Endothelial cell of umbilical vein (primary cell): ENCODE measurements at regions not wholly inside any gene's neighbourhood (a gene's known extent, or its start where the extent isn't known, plus 50 kb on each side); places are given as distances from the start of the nearest gene placed in this dataset.

Experiments
- BruUV-seq: library from RNA; stranded (reverse); fragments of 400-500 nt; replicated peaks from 2 replicates; lab custom pipeline; 2021; lab: Mats Ljungman, UMichigan
- CTCF ChIA-PET: fragments of 300-600, 350-600 bp; sonication (Branson Sonifier 250); formaldehyde crosslinking; loops from one replicate; lab custom pipeline; 2021; ENCODE audit warnings: antibody characterized with exemption, inconsistent platforms; lab: Charles Lee
- POLR2A ChIA-PET: fragments of 300-600, 350-600 bp; sonication (Branson Sonifier 250); formaldehyde crosslinking; loops from one replicate; lab custom pipeline; 2021; ENCODE audit warnings: antibody characterized with exemption, inconsistent platforms; lab: Charles Lee
- DNase-seq: peaks from one replicate; pipeline ENCODE4 v3.0.0-alpha.2; 2011; ENCODE audit warnings: low read depth, low spot score
- FAIRE-seq: peaks from 2 replicates; lab custom pipeline; 2011; peaks lifted over from hg19 to GRCh38; lab: Jason Lieb, UNC
- H2AFZ ChIP-seq: 2 replicates; pipeline ENCODE4 v1.6.0; 2012; ENCODE audit warnings: low read depth, low read length, control low read depth, inconsistent platforms
- H3K27ac ChIP-seq: 2 replicates; pipeline ENCODE4 v1.5.1; 2011; ENCODE audit warnings: low read depth, mild to moderate bottlenecking, control low read depth, low read length, moderate library complexity; ENCODE audit not compliant: insufficient read depth
- H3K27me3 ChIP-seq, 2 experiments: 2 replicates each; pipeline versions ENCODE4 v1.6.0 to v1.6.1; 2011; ENCODE audit warnings: low read length in 2 of 2, mixed read lengths in 1 of 2; ENCODE audit not compliant: control insufficient read depth in 2 of 2, insufficient read depth in 2 of 2
- H3K36me3 ChIP-seq, 2 experiments: 2 replicates in 1 of 2; 3 replicates in 1 of 2; pipeline ENCODE4 v1.5.1; 2011; ENCODE audit warnings: low read length in 2 of 2, mild to moderate bottlenecking in 1 of 2, moderate library complexity in 1 of 2; ENCODE audit not compliant: control insufficient read depth in 2 of 2, insufficient read depth in 2 of 2; ENCODE audit errors: extremely low read depth in 1 of 2
- H3K4me1 ChIP-seq: 3 replicates; pipeline ENCODE4 v1.5.1; 2011; ENCODE audit warnings: mild to moderate bottlenecking, low read length; ENCODE audit not compliant: control insufficient read depth, insufficient read depth; ENCODE audit errors: extremely low read depth
- H3K4me2 ChIP-seq: 2 replicates; pipeline ENCODE4 v1.6.1; 2011; ENCODE audit warnings: low read length, control low read depth, mixed read lengths; ENCODE audit not compliant: insufficient read depth
- H3K4me3 ChIP-seq, 3 experiments: fragments of 200-600 bp in 1 of 3; sonication (generic), shearing (Covaris generic) in 1 of 3; replicated peaks in 1 of 3; 2 replicates each; pipeline ENCODE4 v1.5.1; 2011 to 2016; ENCODE audit warnings: control low read depth in 3 of 3, low read length in 3 of 3, mild to moderate bottlenecking in 2 of 3, inconsistent platforms in 1 of 3, low read depth in 1 of 3, moderate library complexity in 1 of 3; ENCODE audit not compliant: insufficient read depth in 1 of 3
- H3K79me2 ChIP-seq: 2 replicates; pipeline ENCODE4 v1.6.0; 2012; ENCODE audit warnings: low read length, inconsistent platforms; ENCODE audit not compliant: control insufficient read depth, insufficient read depth
- H3K9ac ChIP-seq: replicated peaks from 2 replicates; pipeline ENCODE3; 2011; ENCODE audit warnings: low read length, control low read depth; ENCODE audit not compliant: insufficient read depth; ENCODE audit errors: extremely low read depth
- H3K9me1 ChIP-seq: replicated peaks from 3 replicates; pipeline ENCODE4 v1.6.0; 2011; ENCODE audit warnings: mild to moderate bottlenecking, low read length; ENCODE audit not compliant: control insufficient read depth, insufficient read depth; ENCODE audit errors: extremely low read depth
- H3K9me3 ChIP-seq: replicated peaks from 2 replicates; pipeline ENCODE4 v1.5.1; 2012; ENCODE audit warnings: low read length, inconsistent platforms; ENCODE audit not compliant: control insufficient read depth, insufficient read depth
- H4K20me1 ChIP-seq: replicated peaks from 2 replicates; pipeline ENCODE3; 2011; ENCODE audit warnings: mild to moderate bottlenecking, low read length; ENCODE audit not compliant: control insufficient read depth, insufficient read depth; ENCODE audit errors: extremely low read depth
- CTCF ChIP-seq, 2 donors: IDR thresholded peaks; 1 replicate in 1 of 2; 2 replicates in 1 of 2; pipeline ENCODE4 v1.5.1; 2011; ENCODE audit warnings: low read length in 2 of 2, mild to moderate bottlenecking in 2 of 2, moderate library complexity in 2 of 2, control low read depth in 1 of 2, inconsistent platforms in 1 of 2, low read depth in 1 of 2; ENCODE audit not compliant: insufficient read depth in 1 of 2; ENCODE audit errors: extremely low read depth in 1 of 2
- EZH2 ChIP-seq: IDR thresholded peaks from 2 replicates; pipeline ENCODE4 v1.6.1; 2012; ENCODE audit warnings: borderline replicate concordance, low read depth, mild to moderate bottlenecking, moderate library complexity, low read length, inconsistent platforms; ENCODE audit not compliant: severe bottlenecking
- FOS ChIP-seq: IDR thresholded peaks from 2 replicates; pipeline ENCODE4 v1.6.1; 2011; ENCODE audit warnings: mild to moderate bottlenecking, low read length, moderate library complexity, borderline replicate concordance; ENCODE audit not compliant: insufficient read depth
- GATA2 ChIP-seq: IDR thresholded peaks from 2 replicates; pipeline ENCODE4 v1.7.0; 2011; ENCODE audit warnings: low read depth, mild to moderate bottlenecking, moderate library complexity, mixed read lengths, low read length; ENCODE audit not compliant: insufficient read length, insufficient read depth
- JUN ChIP-seq: IDR thresholded peaks from 2 replicates; pipeline ENCODE4 v1.6.1; 2011; ENCODE audit warnings: borderline replicate concordance, low read depth; ENCODE audit not compliant: insufficient read length, insufficient read depth
- MAX ChIP-seq: IDR thresholded peaks from 2 replicates; pipeline ENCODE4 v1.6.1; 2011; ENCODE audit not compliant: insufficient read depth, insufficient read length
- POLR2A ChIP-seq: IDR thresholded peaks from 2 replicates; pipeline ENCODE4 v1.6.1; 2012; ENCODE audit warnings: low read depth, mild to moderate bottlenecking, control low read depth, low read length
- POLR2AphosphoS5 ChIP-seq: IDR thresholded peaks from 2 replicates; pipeline ENCODE4 v1.6.1; 2012; ENCODE audit warnings: low read depth, mild to moderate bottlenecking, control low read depth, low read length, moderate library complexity; ENCODE audit not compliant: insufficient read depth
- dilution Hi-C: fragments of 300-500 bp; cut with MboI; formaldehyde crosslinking; loops from one replicate; pipeline ENCODE4 v1.15.0; 2019; ENCODE audit warnings: low sequenced_read_pairs; ENCODE audit not compliant: extremely low pct_ligation_motif_present
- intact Hi-C: fragments of 100-400 bp; cut with micrococcal nuclease; formaldehyde crosslinking; loops from one replicate; pipeline ENCODE4 v1.10.0; 2022

- no peak overlapping the region for H2AFZ ChIP-seq
- DNase-seq (no peak), FAIRE-seq (no peak)
- H3K79me2 ChIP-seq, result no peaks in the 10 kb centered on the region
- dilution Hi-C loops (no loop called here), intact Hi-C loops (no loop called here)
- H3K9me3 ChIP-seq, result no peaks in the 10 kb centered on the region
- H3K9me1 ChIP-seq, result no peaks in the 10 kb centered on the region
- no peak overlapping the region for H3K4me2 ChIP-seq
- H3K36me3 ChIP-seq, result no peaks in the 10 kb centered on the region
- H3K27me3 ChIP-seq, result no peaks in the 10 kb centered on the region
- H4K20me1 ChIP-seq, result no peaks in the 10 kb centered on the region
- CTCF ChIA-PET, result interaction anchor here (1.1 kb wide), 1 partner anchor 35 kb away, joined by 3 read pairs; no protein-coding TSS in a partner anchor
- TF ChIP-seq JUN (no peak), POLR2A (no peak), POLR2AphosphoS5 (no peak), GATA2 (no peak), EZH2 (no peak), MAX (no peak), CTCF (IDR thresholded peaks at IDR 0.05; ENCODE audit: extremely low read depth in 1 of 2, insufficient read depth in 1 of 2, low read depth in 1 of 2, low read length in 2 of 2) (no peak), FOS (no peak)
- H3K4me1 ChIP-seq, result peaks cover 5% of the 10 kb centered on the region
- BruUV-seq, result no TSS peak
- POLR2A ChIA-PET, result no interaction called here
- H3K4me3 ChIP-seq, result no peak overlapping the region
- H3K27ac ChIP-seq, result no peak overlapping the region
- no peak overlapping the region for H3K9ac ChIP-seq
Observed at GRCh38 chr15:35616498-35617271, 70.7 kb upstream of the DPH6 start.
